ENCODE measurements at regions not wholly inside any gene's neighbourhood (a gene's known extent, or its start where the extent isn't known, plus 50 kb on each side); places are given as distances from the start of the nearest gene placed in this dataset.

- TF ChIP-seq RBFOX2 (IDR thresholded peaks at IDR 0.05; ENCODE audit: low read depth, low read length), result no peak
- no peak for TF ChIP-seq TAF1 (IDR thresholded peaks at IDR 0.05; ENCODE audit: control insufficient read depth, extremely low read depth, insufficient read depth, low read length, severe bottlenecking)
- no peak for TF ChIP-seq ILK (tag; IDR thresholded peaks at IDR 0.05; ENCODE audit: borderline replicate concordance, low read depth)
- no peak for TF ChIP-seq ESRRA (IDR thresholded peaks at IDR 0.05; ENCODE audit: borderline replicate concordance, low read depth)
- TF ChIP-seq JUNB (CRISPR knock-in tag; conservative IDR thresholded peaks at IDR 0.05), result no peak
Measured at GRCh38 chr2:225108805-225109204, 66.5 kb upstream of the DOCK10 start.
